PC-9 (cell line): ENCODE measurements at regions not wholly inside any gene's neighbourhood (a gene's known extent, or its start where the extent isn't known, plus 50 kb on each side); places are given as distances from the start of the nearest gene placed in this dataset.

Experiments
- EZH2 ChIP-seq: fragments of 200-600 bp; sonication (generic); IDR thresholded peaks from 2 replicates; pipeline ENCODE4 v1.8.0; 2017; ENCODE audit warnings: antibody characterized with exemption, low read depth
- TF ChIP-seq, protein P1 (sequence below): fragments of 200-600 bp; sonication (generic); conservative IDR thresholded peaks from 2 replicates; pipeline ENCODE4 v1.6.1; 2017; ENCODE audit warnings: mixed run types, antibody characterized with exemption, mild to moderate bottlenecking, moderate library complexity

GRCh38 chr1:234970401-234970730 lies 158.3 kb downstream of the TOMM20 start:
- TF ChIP-seq, protein P1, sequence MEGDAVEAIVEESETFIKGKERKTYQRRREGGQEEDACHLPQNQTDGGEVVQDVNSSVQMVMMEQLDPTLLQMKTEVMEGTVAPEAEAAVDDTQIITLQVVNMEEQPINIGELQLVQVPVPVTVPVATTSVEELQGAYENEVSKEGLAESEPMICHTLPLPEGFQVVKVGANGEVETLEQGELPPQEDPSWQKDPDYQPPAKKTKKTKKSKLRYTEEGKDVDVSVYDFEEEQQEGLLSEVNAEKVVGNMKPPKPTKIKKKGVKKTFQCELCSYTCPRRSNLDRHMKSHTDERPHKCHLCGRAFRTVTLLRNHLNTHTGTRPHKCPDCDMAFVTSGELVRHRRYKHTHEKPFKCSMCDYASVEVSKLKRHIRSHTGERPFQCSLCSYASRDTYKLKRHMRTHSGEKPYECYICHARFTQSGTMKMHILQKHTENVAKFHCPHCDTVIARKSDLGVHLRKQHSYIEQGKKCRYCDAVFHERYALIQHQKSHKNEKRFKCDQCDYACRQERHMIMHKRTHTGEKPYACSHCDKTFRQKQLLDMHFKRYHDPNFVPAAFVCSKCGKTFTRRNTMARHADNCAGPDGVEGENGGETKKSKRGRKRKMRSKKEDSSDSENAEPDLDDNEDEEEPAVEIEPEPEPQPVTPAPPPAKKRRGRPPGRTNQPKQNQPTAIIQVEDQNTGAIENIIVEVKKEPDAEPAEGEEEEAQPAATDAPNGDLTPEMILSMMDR: no peak
- no peak for TF ChIP-seq EZH2
